ENCODE measurements at regions not wholly inside any gene's neighbourhood (a gene's known extent, or its start where the extent isn't known, plus 50 kb on each side); places are given as distances from the start of the nearest gene placed in this dataset.

- Mint-ChIP-seq H3K27me3 (peaks cover under 1% of the 10 kb centered on the region), H3K9me3 (no peaks in the 10 kb centered on the region), H3K4me3 (no peak overlapping the region), H3K36me3 (ENCODE audit: low read depth) (no peaks in the 10 kb centered on the region), H3K4me1 (no peaks in the 10 kb centered on the region), H3K27ac (no peak overlapping the region)
- no peak for ATAC-seq
- DNase-seq: no peak
Measured at GRCh38 chr2:71827973-71828372, 319.7 kb downstream of the CYP26B1 start.

- Mint-ChIP-seq H3K27ac (no peak overlapping the region), H3K27me3 (peaks cover 2% of the 10 kb centered on the region), H3K9me3 (no peaks in the 10 kb centered on the region), H3K4me1 (no peaks in the 10 kb centered on the region), H3K4me3 (no peak overlapping the region), H3K36me3 (ENCODE audit: low read depth) (no peaks in the 10 kb centered on the region)
- no peak for DNase-seq
- no peak for ATAC-seq
Measured at GRCh38 chr2:71827524-71827901, 320.1 kb downstream of the CYP26B1 start.

DNA sequence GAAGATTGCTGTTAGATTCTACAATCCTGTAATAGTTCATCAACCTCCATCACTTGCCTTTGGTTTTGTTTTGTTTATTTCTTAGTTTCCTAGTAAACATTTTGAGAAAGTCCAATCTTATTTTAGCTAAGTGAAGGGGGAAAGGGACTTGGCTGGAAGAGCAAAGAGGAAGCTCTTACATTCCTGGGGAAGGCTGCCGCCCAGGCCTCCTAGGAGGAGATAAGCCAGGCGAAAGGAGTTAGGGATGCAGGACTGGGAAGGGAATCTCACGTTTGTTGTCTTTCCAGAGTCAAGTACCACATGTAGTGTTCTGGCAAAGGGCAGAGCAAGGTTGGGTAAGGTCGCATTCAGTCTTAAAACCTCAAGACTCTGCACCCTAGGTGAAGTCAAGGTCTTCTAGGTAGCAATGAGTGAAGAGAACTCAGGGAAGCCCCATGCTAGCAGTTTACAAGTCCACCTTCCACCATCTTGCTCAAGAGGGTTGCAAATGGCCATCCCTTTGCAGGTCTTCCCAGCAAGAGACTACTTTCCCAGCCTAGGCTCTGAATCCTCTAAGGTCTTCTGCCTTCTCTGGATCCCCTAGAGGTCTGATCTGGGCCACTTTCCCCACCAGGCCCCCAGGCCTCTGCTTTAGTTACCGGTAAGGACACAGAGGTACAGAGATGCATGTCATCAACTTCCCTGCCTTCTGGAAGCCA, 320.7 kb downstream of the CYP26B1 start:
- Mint-ChIP-seq H3K27ac (no peak overlapping the region), H3K4me1 (no peaks in the 10 kb centered on the region), H3K36me3 (ENCODE audit: low read depth) (no peaks in the 10 kb centered on the region), H3K4me3 (no peak overlapping the region), H3K27me3 (peaks cover 3% of the 10 kb centered on the region), H3K9me3 (no peaks in the 10 kb centered on the region)
- no peak for ATAC-seq
- DNase-seq: no peak

DNA sequence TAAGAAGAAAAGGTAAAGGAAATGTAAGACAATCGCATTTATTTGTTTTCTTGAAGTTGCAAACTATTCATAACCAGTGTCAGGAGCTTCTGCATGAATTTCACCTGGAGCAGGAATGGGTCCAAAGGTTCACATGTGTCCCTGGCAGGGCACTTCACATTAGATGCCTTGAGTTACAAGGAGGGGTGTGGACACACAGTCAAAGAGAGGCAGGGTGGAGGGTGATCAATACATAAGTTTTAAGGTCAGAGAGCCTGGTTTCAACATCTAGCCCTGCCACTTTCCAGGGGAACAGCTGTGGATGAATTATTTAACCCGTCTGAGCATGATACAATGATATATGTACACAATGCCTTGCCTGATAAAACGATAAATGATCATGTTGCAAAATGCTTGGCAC, 321.4 kb downstream of the CYP26B1 start:
- no peaks in the 10 kb centered on the region for H3K4me1 Mint-ChIP-seq
- no peak overlapping the region for H3K27ac Mint-ChIP-seq
- peaks cover 4% of the 10 kb centered on the region for H3K27me3 Mint-ChIP-seq
- DNase-seq: no peak
- H3K36me3 Mint-ChIP-seq (ENCODE audit: low read depth): no peaks in the 10 kb centered on the region
- H3K9me3 Mint-ChIP-seq: no peaks in the 10 kb centered on the region
- no peak overlapping the region for H3K4me3 Mint-ChIP-seq
- ATAC-seq: no peak

DNA sequence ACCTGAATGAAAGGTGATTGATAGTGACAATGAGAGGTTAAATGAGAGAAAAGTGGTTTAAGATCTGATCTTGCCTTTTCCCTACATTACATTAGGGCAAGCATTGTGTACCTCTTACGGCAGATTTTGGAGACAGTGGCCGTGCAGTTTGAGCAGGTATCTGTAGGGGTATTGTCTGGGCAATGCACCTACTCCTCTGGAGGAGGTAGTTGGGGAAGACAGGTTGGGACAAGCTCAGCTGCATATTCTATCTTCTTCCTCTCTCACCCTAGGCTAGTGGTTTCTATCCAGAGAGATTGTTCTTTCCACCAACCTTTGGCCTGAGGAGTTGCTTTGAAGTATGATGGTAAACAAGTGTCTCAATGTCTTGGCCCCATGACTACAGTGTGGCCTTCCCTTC, 323.2 kb downstream of the CYP26B1 start:
- H3K9me3 Mint-ChIP-seq: no peaks in the 10 kb centered on the region

GRCh38 chr2:71823526-71823925, 324.1 kb downstream of the CYP26B1 start:
- H3K27me3 Mint-ChIP-seq: peaks cover 7% of the 10 kb centered on the region
- DNase-seq (no peak), ATAC-seq (no peak)
- no peak overlapping the region for H3K4me3 Mint-ChIP-seq
- no peaks in the 10 kb centered on the region for H3K4me1 Mint-ChIP-seq
- no peak overlapping the region for H3K27ac Mint-ChIP-seq
- no peaks in the 10 kb centered on the region for H3K9me3 Mint-ChIP-seq
- no peaks in the 10 kb centered on the region for H3K36me3 Mint-ChIP-seq (ENCODE audit: low read depth)

More for the DNA sequence above, 323.2 kb downstream of the CYP26B1 start:
- ATAC-seq (no peak), DNase-seq (no peak)
- peaks cover 7% of the 10 kb centered on the region for H3K27me3 Mint-ChIP-seq
- no peak overlapping the region for H3K27ac Mint-ChIP-seq
- no peaks in the 10 kb centered on the region for H3K4me1 Mint-ChIP-seq
- no peaks in the 10 kb centered on the region for H3K36me3 Mint-ChIP-seq (ENCODE audit: low read depth)
- H3K4me3 Mint-ChIP-seq: no peak overlapping the region

GRCh38 chr2:71822463-71822862, 325.2 kb downstream of the CYP26B1 start:
- Mint-ChIP-seq H3K36me3 (ENCODE audit: low read depth) (no peaks in the 10 kb centered on the region), H3K4me1 (no peaks in the 10 kb centered on the region), H3K9me3 (no peaks in the 10 kb centered on the region), H3K4me3 (no peak overlapping the region), H3K27ac (no peak overlapping the region), H3K27me3 (peaks cover 7% of the 10 kb centered on the region)
- ATAC-seq: no peak
- no peak for DNase-seq

GRCh38 chr2:71821856-71822255, 325.8 kb downstream of the CYP26B1 start:
- Mint-ChIP-seq H3K27ac (no peak overlapping the region), H3K36me3 (ENCODE audit: low read depth) (no peaks in the 10 kb centered on the region), H3K4me1 (no peaks in the 10 kb centered on the region), H3K27me3 (peaks cover 7% of the 10 kb centered on the region), H3K9me3 (no peaks in the 10 kb centered on the region), H3K4me3 (no peak overlapping the region)
- DNase-seq (no peak), ATAC-seq (no peak)

GRCh38 chr2:71816815-71817214, 330.8 kb downstream of the CYP26B1 start:
- no peak overlapping the region for H3K27ac Mint-ChIP-seq
- DNase-seq: no peak

GRCh38 chr2:71815701-71816474, 331.8 kb downstream of the CYP26B1 start:
- H3K4me1 Mint-ChIP-seq: no peaks in the 10 kb centered on the region
- no peak overlapping the region for H3K27ac Mint-ChIP-seq
- H3K27me3 Mint-ChIP-seq: peaks cover 4% of the 10 kb centered on the region
- H3K4me3 Mint-ChIP-seq: no peak overlapping the region
- no peaks in the 10 kb centered on the region for H3K36me3 Mint-ChIP-seq (ENCODE audit: low read depth)
- no peaks in the 10 kb centered on the region for H3K9me3 Mint-ChIP-seq
- DNase-seq (no peak), ATAC-seq (no peak)

More at GRCh38 chr2:71816815-71817214, 330.8 kb downstream of the CYP26B1 start:
- Mint-ChIP-seq H3K4me1 (no peaks in the 10 kb centered on the region), H3K9me3 (no peaks in the 10 kb centered on the region), H3K4me3 (no peak overlapping the region), H3K36me3 (ENCODE audit: low read depth) (no peaks in the 10 kb centered on the region), H3K27me3 (peaks cover 6% of the 10 kb centered on the region)
- ATAC-seq: no peak

DNA sequence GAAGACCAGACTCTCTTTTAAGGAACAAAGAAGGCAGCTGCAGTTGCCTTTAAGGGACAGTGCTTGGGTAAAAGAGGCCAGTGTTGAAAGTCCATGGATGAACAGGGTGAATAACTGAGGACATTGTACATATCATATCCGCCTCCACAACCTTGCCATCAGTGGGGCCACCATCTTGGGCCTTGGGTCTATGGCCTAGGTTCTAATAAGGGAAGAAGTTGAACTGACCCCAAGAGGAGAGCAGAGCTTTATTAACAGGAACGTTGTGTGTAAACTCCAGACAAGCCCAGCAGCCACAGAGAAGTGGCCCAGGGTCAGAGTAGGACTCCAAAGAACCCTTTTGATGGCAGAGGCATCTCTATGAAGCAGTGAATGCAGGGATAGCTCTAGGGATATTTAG, 332.8 kb downstream of the CYP26B1 start:
- Mint-ChIP-seq H3K27me3 (peaks cover 4% of the 10 kb centered on the region), H3K9me3 (no peaks in the 10 kb centered on the region), H3K4me1 (no peaks in the 10 kb centered on the region), H3K36me3 (ENCODE audit: low read depth) (no peaks in the 10 kb centered on the region), H3K4me3 (no peak overlapping the region), H3K27ac (no peak overlapping the region)
- ATAC-seq (no peak), DNase-seq (no peak)

DNA sequence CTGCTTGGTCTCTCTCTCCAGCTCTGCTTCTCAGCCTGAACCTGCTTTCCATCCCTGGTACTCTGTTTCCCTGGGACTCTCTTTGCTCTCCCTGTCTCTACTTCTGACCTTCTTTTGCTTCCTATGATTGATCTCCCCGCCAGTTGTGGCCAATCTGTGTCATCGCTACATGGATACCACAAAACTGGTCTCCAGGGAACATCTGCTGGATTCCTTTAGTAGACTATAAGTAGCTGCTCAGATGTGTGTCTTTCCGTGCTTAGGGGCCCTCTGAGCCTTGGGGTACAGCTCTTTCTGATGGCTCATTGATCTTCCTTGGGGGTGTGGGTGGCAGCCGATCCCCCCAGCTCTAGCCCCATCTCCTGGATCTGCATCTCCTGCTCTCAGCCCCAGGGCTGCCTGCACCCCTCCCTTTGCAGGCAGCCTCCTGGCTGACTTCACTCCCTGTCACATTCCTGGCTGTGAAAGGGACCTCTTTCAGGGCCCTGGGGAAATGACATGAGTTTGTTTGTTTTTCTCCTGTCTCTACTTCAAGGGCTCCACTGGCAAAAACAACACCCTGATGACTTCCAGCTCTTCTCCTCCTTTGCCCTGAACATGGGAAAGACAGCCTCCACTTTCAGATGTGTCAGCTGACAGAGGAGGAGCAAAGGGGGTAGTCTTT, 333.7 kb downstream of the CYP26B1 start:
- Mint-ChIP-seq H3K4me1 (no peaks in the 10 kb centered on the region), H3K4me3 (no peak overlapping the region), H3K27ac (no peak overlapping the region), H3K27me3 (peaks cover 4% of the 10 kb centered on the region), H3K9me3 (no peaks in the 10 kb centered on the region), H3K36me3 (ENCODE audit: low read depth) (no peaks in the 10 kb centered on the region)
- DNase-seq (no peak), ATAC-seq (no peak)

DNA sequence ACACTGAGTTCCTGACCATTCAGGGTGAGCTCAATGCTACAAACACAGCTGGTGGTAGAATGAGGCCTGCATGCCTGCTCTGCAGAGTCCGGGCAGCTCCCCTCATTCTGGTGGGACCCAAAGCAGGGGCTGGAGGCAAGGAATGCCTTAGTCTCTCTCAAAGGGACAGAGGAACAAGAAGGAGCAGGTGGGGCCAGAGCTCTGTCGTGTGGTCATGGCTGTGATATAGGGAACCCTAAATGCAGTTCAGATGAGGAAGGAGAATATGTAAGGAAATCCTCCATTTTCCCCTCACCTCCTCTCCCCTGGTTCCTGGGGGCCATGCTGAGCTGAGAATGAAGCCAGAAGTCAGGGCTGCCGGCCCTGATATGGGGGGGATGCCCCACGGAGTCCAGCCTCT, 334.3 kb downstream of the CYP26B1 start:
- Mint-ChIP-seq H3K4me1 (no peaks in the 10 kb centered on the region), H3K27ac (no peak overlapping the region), H3K36me3 (ENCODE audit: low read depth) (no peaks in the 10 kb centered on the region), H3K9me3 (no peaks in the 10 kb centered on the region), H3K4me3 (no peak overlapping the region), H3K27me3 (peaks cover 4% of the 10 kb centered on the region)
- DNase-seq: no peak
- no peak for ATAC-seq

DNA sequence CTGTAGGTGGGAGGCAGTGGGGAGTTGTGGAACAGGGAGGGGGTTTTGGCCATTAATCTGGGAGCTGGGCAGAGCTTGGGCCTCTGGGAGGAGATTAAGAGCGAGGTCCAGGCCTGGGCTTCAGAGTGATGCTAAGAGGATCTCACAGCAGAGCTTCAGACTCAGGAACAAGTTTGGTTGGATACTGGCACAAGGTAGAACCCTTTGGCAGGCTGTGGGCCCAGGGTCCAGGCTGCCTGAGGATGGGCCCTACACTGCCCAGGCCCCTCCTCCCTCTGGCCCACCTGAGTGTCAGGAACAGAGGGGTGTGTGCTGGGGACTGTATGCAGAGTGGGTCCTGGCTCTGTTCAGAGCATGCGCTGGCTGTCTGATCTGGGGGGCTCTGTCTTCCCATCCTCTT, 334.9 kb downstream of the CYP26B1 start:
- Mint-ChIP-seq H3K27me3 (peaks cover 4% of the 10 kb centered on the region), H3K36me3 (ENCODE audit: low read depth) (no peaks in the 10 kb centered on the region), H3K4me1 (no peaks in the 10 kb centered on the region), H3K4me3 (no peak overlapping the region), H3K9me3 (no peaks in the 10 kb centered on the region), H3K27ac (no peak overlapping the region)
- ATAC-seq: no peak
- DNase-seq: no peak

- no peaks in the 10 kb centered on the region for H3K36me3 Mint-ChIP-seq (ENCODE audit: low read depth)
- DNase-seq: no peak
- H3K4me3 Mint-ChIP-seq: no peak overlapping the region
- H3K27ac Mint-ChIP-seq: no peak overlapping the region
- H3K4me1 Mint-ChIP-seq: no peaks in the 10 kb centered on the region
- H3K27me3 Mint-ChIP-seq: peaks cover 4% of the 10 kb centered on the region
- no peaks in the 10 kb centered on the region for H3K9me3 Mint-ChIP-seq
- ATAC-seq: no peak
Measured at GRCh38 chr2:71811726-71812125, 335.9 kb downstream of the CYP26B1 start.

All from activated naive CD8-positive, alpha-beta T cell treated with anti-CD3 and anti-CD28 coated beads, Interleukin-2, amount 50 U/mL, for 24 hours (primary cell).